K562 (cell line): ENCODE measurements at regions not wholly inside any gene's neighbourhood (a gene's known extent, or its start where the extent isn't known, plus 50 kb on each side); places are given as distances from the start of the nearest gene placed in this dataset.

Experiments
- DMBX1 ChIP-seq: fragments of 250-450 bp; sonication (Bioruptor Pico); IDR thresholded peaks from 2 replicates; pipeline ENCODE4 v1.8.0; 2022; ENCODE audit warnings: inconsistent platforms, mild to moderate bottlenecking, moderate library complexity, borderline replicate concordance
- DPF2 ChIP-seq: fragments of 450-650 bp; IDR thresholded peaks from 2 replicates; pipeline ENCODE4 v1.6.1; 2016
- FOXJ2 ChIP-seq: fragments of 200-800 bp; sonication (Bioruptor generic); IDR thresholded peaks from 2 replicates; pipeline ENCODE4 v1.6.1; 2016; ENCODE audit warnings: missing genetic modification characterization, missing compliant biosample characterization
- KDM1A ChIP-seq, 2 experiments: fragments of 450-650 bp; IDR thresholded peaks; 2 replicates each; pipeline ENCODE4 v1.6.1; 2016; ENCODE audit warnings: mild to moderate bottlenecking in 2 of 2
- MCM5 ChIP-seq: fragments of 450-650 bp; IDR thresholded peaks from 2 replicates; pipeline ENCODE4 v1.6.1; 2016; ENCODE audit warnings: low read depth
- MYC ChIP-seq, 2 experiments: fragments of 250-450 bp in 1 of 2; sonication (Bioruptor Pico) in 1 of 2; IDR thresholded peaks; 2 replicates each; pipeline versions ENCODE4 v1.5.1 to v1.6.1; 2012 to 2021; ENCODE audit warnings: low read depth in 2 of 2, borderline replicate concordance in 1 of 2, improper control_type of control experiment in 1 of 2, low read length in 1 of 2, mild to moderate bottlenecking in 1 of 2, moderate library complexity in 1 of 2
- NFE2 ChIP-seq: IDR thresholded peaks from 2 replicates; pipeline ENCODE4 v1.6.1; 2014; ENCODE audit warnings: antibody characterized with exemption, low read depth
- RBBP5 ChIP-seq: fragments of 200-600 bp; sonication (generic); IDR thresholded peaks from 2 replicates; pipeline ENCODE4 v1.6.1; 2012; ENCODE audit warnings: borderline replicate concordance, mild to moderate bottlenecking, low read length, control low read depth, inconsistent platforms; ENCODE audit not compliant: insufficient read depth, poor library complexity, severe bottlenecking
- RNF2 ChIP-seq: sonication (generic); IDR thresholded peaks from 2 replicates; pipeline ENCODE4 v1.6.1; 2016
- SNIP1 ChIP-seq: fragments of 450-650 bp; IDR thresholded peaks from 2 replicates; pipeline ENCODE4 v1.7.1; 2017; ENCODE audit warnings: low read depth, mild to moderate bottlenecking
- SOX6 ChIP-seq: fragments of 450-650 bp; IDR thresholded peaks from 2 replicates; pipeline ENCODE4 v1.6.1; 2014; ENCODE audit warnings: mild to moderate bottlenecking
- TAF7 ChIP-seq: fragments of 450-650 bp; IDR thresholded peaks from 2 replicates; pipeline ENCODE4 v1.6.1; 2016; ENCODE audit warnings: missing genetic modification characterization, missing compliant biosample characterization
- ZBTB26 ChIP-seq: fragments of 450-650 bp; formaldehyde crosslinking; IDR thresholded peaks from 2 replicates; pipeline ENCODE4 v1.4.0; 2022; ENCODE audit warnings: missing genetic modification characterization
- ZNF140 ChIP-seq: fragments of 250-450 bp; sonication (Bioruptor Pico); IDR thresholded peaks from 2 replicates; pipeline ENCODE4 v1.8.0; 2021; ENCODE audit warnings: moderate library complexity, mild to moderate bottlenecking, inconsistent platforms
- ZNF212 ChIP-seq: fragments of 450-650 bp; formaldehyde crosslinking; IDR thresholded peaks from 2 replicates; pipeline ENCODE4 v1.4.0; 2020; ENCODE audit warnings: mild to moderate bottlenecking
- ZNF274 ChIP-seq: IDR thresholded peaks from 2 replicates; pipeline ENCODE4 v1.6.1; 2011; ENCODE audit warnings: low read depth, mild to moderate bottlenecking, low read length, moderate library complexity, borderline replicate concordance
- ZNF431 ChIP-seq: sonication (generic); formaldehyde crosslinking; IDR thresholded peaks from 2 replicates; pipeline ENCODE4 v1.8.0; 2022; ENCODE audit warnings: mild to moderate bottlenecking, missing genetic modification reagents
- ZNF445 ChIP-seq: fragments of 250-450 bp; sonication (Bioruptor Pico); IDR thresholded peaks from 2 replicates; pipeline ENCODE4 v1.4.0; 2020; ENCODE audit warnings: low read depth, mild to moderate bottlenecking, moderate library complexity
- ZNF644 ChIP-seq: fragments of 200-800 bp; sonication (Bioruptor generic); IDR thresholded peaks from 2 replicates; pipeline ENCODE4 v1.6.1; 2016; ENCODE audit warnings: low read depth, missing genetic modification characterization, missing compliant biosample characterization
- ZNF707 ChIP-seq: fragments of 250-450 bp; sonication (Bioruptor Pico); conservative IDR thresholded peaks from 2 replicates; pipeline ENCODE4 v1.8.0; 2022; ENCODE audit warnings: inconsistent platforms, mild to moderate bottlenecking, moderate library complexity
- ZNF717 ChIP-seq: fragments of 250-450 bp; sonication (Bioruptor Pico); IDR thresholded peaks from 2 replicates; pipeline ENCODE4 v1.5.0; 2021
- TF ChIP-seq, protein P1 (sequence below), 3 experiments: fragments of 200-800 bp in 1 of 3; fragments of 250-450 bp in 1 of 3; fragments of 450-650 bp in 1 of 3; sonication (Bioruptor Pico) in 1 of 3; sonication (Bioruptor generic) in 1 of 3; formaldehyde crosslinking in 1 of 3; IDR thresholded peaks; 2 replicates each; pipeline versions ENCODE4 v1.6.1 to v1.8.0; 2016 to 2022; ENCODE audit warnings: mild to moderate bottlenecking in 2 of 3, missing genetic modification characterization in 2 of 3, missing compliant biosample characterization in 1 of 3, moderate library complexity in 1 of 3

GRCh38 chr7:84821671-84822534 is 365.0 kb downstream of the SEMA3D start (continued):
- TF ChIP-seq ZNF445 (CRISPR knock-in tag), result peak; percentile 85; the same call in 1 of the 2 replicates
- TF ChIP-seq SNIP1, result no peak
- TF ChIP-seq ZBTB26 (CRISPR knock-in tag), result peak; percentile 90; the same call in 1 of the 2 replicates
- no peak for TF ChIP-seq ZNF431 (CRISPR knock-in tag)
- TF ChIP-seq SOX6, result 0 out of 2 replicates have a peak, but pooled peaks have one; percentile 28
- 0 out of 2 replicates have a peak, but pooled peaks have one; percentile 39 for TF ChIP-seq RNF2
- peak; percentile 83; the same call in 1 of the 2 replicates for TF ChIP-seq ZNF212 (CRISPR knock-in tag)
- peak; percentile 75 for TF ChIP-seq DPF2
- no peak for TF ChIP-seq ZNF274
- TF ChIP-seq ZNF707, result 0 out of 2 replicates have a peak, but pooled peaks have one; percentile 10
- TF ChIP-seq, protein P1, sequence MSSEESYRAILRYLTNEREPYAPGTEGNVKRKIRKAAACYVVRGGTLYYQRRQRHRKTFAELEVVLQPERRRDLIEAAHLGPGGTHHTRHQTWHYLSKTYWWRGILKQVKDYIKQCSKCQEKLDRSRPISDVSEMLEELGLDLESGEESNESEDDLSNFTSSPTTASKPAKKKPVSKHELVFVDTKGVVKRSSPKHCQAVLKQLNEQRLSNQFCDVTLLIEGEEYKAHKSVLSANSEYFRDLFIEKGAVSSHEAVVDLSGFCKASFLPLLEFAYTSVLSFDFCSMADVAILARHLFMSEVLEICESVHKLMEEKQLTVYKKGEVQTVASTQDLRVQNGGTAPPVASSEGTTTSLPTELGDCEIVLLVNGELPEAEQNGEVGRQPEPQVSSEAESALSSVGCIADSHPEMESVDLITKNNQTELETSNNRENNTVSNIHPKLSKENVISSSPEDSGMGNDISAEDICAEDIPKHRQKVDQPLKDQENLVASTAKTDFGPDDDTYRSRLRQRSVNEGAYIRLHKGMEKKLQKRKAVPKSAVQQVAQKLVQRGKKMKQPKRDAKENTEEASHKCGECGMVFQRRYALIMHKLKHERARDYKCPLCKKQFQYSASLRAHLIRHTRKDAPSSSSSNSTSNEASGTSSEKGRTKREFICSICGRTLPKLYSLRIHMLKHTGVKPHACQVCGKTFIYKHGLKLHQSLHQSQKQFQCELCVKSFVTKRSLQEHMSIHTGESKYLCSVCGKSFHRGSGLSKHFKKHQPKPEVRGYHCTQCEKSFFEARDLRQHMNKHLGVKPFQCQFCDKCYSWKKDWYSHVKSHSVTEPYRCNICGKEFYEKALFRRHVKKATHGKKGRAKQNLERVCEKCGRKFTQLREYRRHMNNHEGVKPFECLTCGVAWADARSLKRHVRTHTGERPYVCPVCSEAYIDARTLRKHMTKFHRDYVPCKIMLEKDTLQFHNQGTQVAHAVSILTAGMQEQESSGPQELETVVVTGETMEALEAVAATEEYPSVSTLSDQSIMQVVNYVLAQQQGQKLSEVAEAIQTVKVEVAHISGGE (CRISPR knock-in tag; IDR thresholded peaks at IDR 0.05), result peak in 1 of 3 experiments; percentile 81; a peak in 2 of 6 replicates
- peak; percentile 81; the same call in 1 of the 2 replicates for TF ChIP-seq TAF7 (tag)
- TF ChIP-seq ZNF140, result peak; percentile 70; the same call in 1 of the 2 replicates
- TF ChIP-seq KDM1A (IDR thresholded peaks at IDR 0.05), result peak in 1 of 2 experiments; percentile 8; a peak in 1 of 4 replicates
- TF ChIP-seq MCM5, result no peak
- TF ChIP-seq FOXJ2, result 0 out of 2 replicates have a peak, but pooled peaks have one; percentile 47
- 0 out of 2 replicates have a peak, but pooled peaks have one; percentile 19 for TF ChIP-seq MYC (IDR thresholded peaks at IDR 0.05; ENCODE audit: low read depth, low read length)
- peak; percentile 93 for TF ChIP-seq MYC (CRISPR knock-in tag; IDR thresholded peaks at IDR 0.05; ENCODE audit: borderline replicate concordance, low read depth)
- peak; percentile 96 for TF ChIP-seq ZNF644 (tag)
- TF ChIP-seq NFE2, result no peak
- peak; percentile 66; the same call in 1 of the 2 replicates for TF ChIP-seq ZNF717
- no peak for TF ChIP-seq RBBP5
- TF ChIP-seq DMBX1 (CRISPR knock-in tag), result peak; percentile 100
